Upper lobe of left lung (tissue), 4 donors: ENCODE measurements at regions not wholly inside any gene's neighbourhood (a gene's known extent, or its start where the extent isn't known, plus 50 kb on each side); places are given as distances from the start of the nearest gene placed in this dataset.

Experiments used
- CTCF ChIP-seq, 6 experiments: fragments of 450-650 bp in 4 of 6; fragments of 200-600 bp in 2 of 6; sonication (generic) in 2 of 6; IDR thresholded peaks; one replicate each; pipeline ENCODE4 v1.5.1; 2016 to 2019; ENCODE audit warnings: antibody characterized with exemption in 6 of 6
- EP300 ChIP-seq, 4 donors: sonication (generic); formaldehyde crosslinking; IDR thresholded peaks; one replicate each; pipeline ENCODE4 v1.5.1; 2017; ENCODE audit warnings: antibody characterized with exemption in 4 of 4, control low read depth in 2 of 4

- TF ChIP-seq CTCF (IDR thresholded peaks at IDR 0.05), result no peak
- TF ChIP-seq EP300 (IDR thresholded peaks at IDR 0.05), result no peak
These were observed 137.2 kb upstream of the ADARB2 start for GRCh38 chr10:1874533-1874932.
